Caco-2 (cell line): ENCODE measurements at regions not wholly inside any gene's neighbourhood (a gene's known extent, or its start where the extent isn't known, plus 50 kb on each side); places are given as distances from the start of the nearest gene placed in this dataset.
"Not testable (repeated sequence)": the region's sequence is repeated elsewhere in the genome, so short reads cannot be mapped to it uniquely, and the experiment has no call there.

Source experiments
- BruUV-seq: library from RNA; stranded (reverse); fragments of 400-500 nt; replicated peaks from 2 replicates; lab custom pipeline; 2021; lab: Mats Ljungman, UMichigan
- CTCF ChIA-PET: fragments of 300-600 bp; sonication (Branson Sonifier 250); formaldehyde crosslinking; loops from one replicate; lab custom pipeline; 2022; ENCODE audit warnings: antibody characterized with exemption; lab: Charles Lee
- POLR2A ChIA-PET: fragments of 300-600 bp; sonication (Branson Sonifier 250); formaldehyde crosslinking; loops from one replicate; lab custom pipeline; 2022; ENCODE audit warnings: antibody characterized with exemption; lab: Charles Lee
- DNase-seq, 2 experiments: peaks; one replicate each; pipeline versions ENCODE4 v3.0.0 to v3.0.0-alpha.2; 2020 to 2022
- H3K27me3 ChIP-seq: replicated peaks from 2 replicates; pipeline ENCODE4 v1.6.0; 2011; ENCODE audit warnings: low read length; ENCODE audit not compliant: control insufficient read depth, insufficient read depth
- H3K36me3 ChIP-seq: 2 replicates; pipeline ENCODE4 v1.5.1; 2011; ENCODE audit warnings: low read length; ENCODE audit not compliant: control insufficient read depth, insufficient read depth
- H3K4me1 ChIP-seq: fragments of 250-450 bp; sonication (Bioruptor Pico); 2 replicates; pipeline ENCODE4 v1.5.1; 2020; ENCODE audit warnings: mild to moderate bottlenecking
- H3K4me3 ChIP-seq: 2 replicates; pipeline ENCODE4 v1.5.1; 2011; ENCODE audit warnings: low read depth, mild to moderate bottlenecking, control low read depth, low read length
- H3K9me3 ChIP-seq: fragments of 250-450 bp; sonication (Bioruptor Pico); 2 replicates; pipeline ENCODE4 v1.5.1; 2020; ENCODE audit warnings: mild to moderate bottlenecking, moderate library complexity
- H3K27ac Mint-ChIP-seq: one replicate; pipeline ENCODE4 v1.8.0; 2022; ENCODE audit warnings: mixed read lengths; ENCODE audit not compliant: unreplicated experiment
- H3K27me3 Mint-ChIP-seq: one replicate; pipeline ENCODE4 v1.8.0; 2022; ENCODE audit warnings: mixed read lengths; ENCODE audit not compliant: insufficient read depth, unreplicated experiment
- H3K36me3 Mint-ChIP-seq: one replicate; pipeline ENCODE4 v1.8.0; 2022; ENCODE audit warnings: mild to moderate bottlenecking, mixed read lengths; ENCODE audit not compliant: insufficient read depth, unreplicated experiment
- H3K4me1 Mint-ChIP-seq: one replicate; pipeline ENCODE4 v1.8.0; 2022; ENCODE audit warnings: low read depth, mixed read lengths; ENCODE audit not compliant: unreplicated experiment
- H3K4me3 Mint-ChIP-seq: one replicate; pipeline ENCODE4 v1.8.0; 2022; ENCODE audit warnings: mild to moderate bottlenecking, moderate library complexity, mixed read lengths; ENCODE audit not compliant: unreplicated experiment
- H3K9me3 Mint-ChIP-seq: one replicate; pipeline ENCODE4 v1.8.0; 2022; ENCODE audit warnings: mixed read lengths; ENCODE audit not compliant: unreplicated experiment
- CTCF ChIP-seq, 2 experiments: fragments of 200-600 bp in 1 of 2; IDR thresholded peaks; 1 replicate in 1 of 2; 2 replicates in 1 of 2; pipeline versions ENCODE4 v1.5.1 to v1.8.0; 2011 to 2022; ENCODE audit warnings: antibody characterized with exemption in 1 of 2, control low read depth in 1 of 2, inconsistent platforms in 1 of 2, low read depth in 1 of 2, low read length in 1 of 2, mild to moderate bottlenecking in 1 of 2, moderate library complexity in 1 of 2; ENCODE audit not compliant: insufficient read depth in 1 of 2, severe bottlenecking in 1 of 2, unreplicated experiment in 1 of 2
- intact Hi-C: fragments of 100-400 bp; cut with micrococcal nuclease; formaldehyde crosslinking; loops from one replicate; pipeline ENCODE4 v1.10.0; 2022; ENCODE audit not compliant: unreplicated experiment

GRCh38 chr6:56789342-56789741 lies 146.7 kb upstream of the DST start:
- Histone ChIP-seq H3K4me1 (no peaks in the 10 kb centered on the region; the same call in none of the 2 replicates), H3K9me3 (no peaks in the 10 kb centered on the region), H3K4me3 (no peak overlapping the region), H3K36me3 (no peaks in the 10 kb centered on the region), H3K27me3 (no peaks in the 10 kb centered on the region)
- no peak overlapping the region for H3K4me3 Mint-ChIP-seq
- H3K27ac Mint-ChIP-seq = no peak overlapping the region
- no peak for DNase-seq
- H3K9me3 Mint-ChIP-seq = peaks cover 10% of the 10 kb centered on the region
- peaks cover 13% of the 10 kb centered on the region for H3K36me3 Mint-ChIP-seq
- no peaks in the 10 kb centered on the region for H3K27me3 Mint-ChIP-seq
- no TSS peak for BruUV-seq
- TF ChIP-seq CTCF (IDR thresholded peaks at IDR 0.05; ENCODE audit: insufficient read depth in 1 of 2, low read depth in 1 of 2, low read length in 1 of 2, severe bottlenecking in 1 of 2, unreplicated experiment in 1 of 2) = no peak
- POLR2A ChIA-PET = no interaction called here
- CTCF ChIA-PET = no interaction called here
- intact Hi-C loops = no loop called here
- peaks cover 7% of the 10 kb centered on the region for H3K4me1 Mint-ChIP-seq

- no peak overlapping the region for H3K27ac Mint-ChIP-seq
These were observed 144.5 kb upstream of the DST start for GRCh38 chr6:56787209-56787608.

GRCh38 chr6:56786256-56786655 lies 143.6 kb upstream of the DST start:
- ChIA-PET POLR2A (no interaction called here), CTCF (no interaction called here)
- H3K36me3 Mint-ChIP-seq = peaks cover 13% of the 10 kb centered on the region
- no peaks in the 10 kb centered on the region for H3K27me3 ChIP-seq
- DNase-seq = no peak
- H3K4me3 ChIP-seq = no peak overlapping the region
- H3K9me3 ChIP-seq = no peaks in the 10 kb centered on the region
- peaks cover 10% of the 10 kb centered on the region for H3K9me3 Mint-ChIP-seq
- no peak overlapping the region for H3K27ac Mint-ChIP-seq
- no peaks in the 10 kb centered on the region for H3K27me3 Mint-ChIP-seq
- BruUV-seq = no TSS peak
- no peaks in the 10 kb centered on the region for H3K36me3 ChIP-seq
- intact Hi-C loops = no loop called here
- H3K4me3 Mint-ChIP-seq = no peak overlapping the region
- no peak for TF ChIP-seq CTCF (IDR thresholded peaks at IDR 0.05; ENCODE audit: insufficient read depth in 1 of 2, low read depth in 1 of 2, low read length in 1 of 2, severe bottlenecking in 1 of 2, unreplicated experiment in 1 of 2)
- H3K4me1 Mint-ChIP-seq = peaks cover 7% of the 10 kb centered on the region
- H3K4me1 ChIP-seq = no peaks in the 10 kb centered on the region; the same call in none of the 2 replicates

More at GRCh38 chr6:56787209-56787608, 144.5 kb upstream of the DST start:
- TF ChIP-seq CTCF (IDR thresholded peaks at IDR 0.05; ENCODE audit: insufficient read depth in 1 of 2, low read depth in 1 of 2, low read length in 1 of 2, severe bottlenecking in 1 of 2, unreplicated experiment in 1 of 2) = no peak
- ChIA-PET POLR2A (no interaction called here), CTCF (no interaction called here)
- no peaks in the 10 kb centered on the region; the same call in none of the 2 replicates for H3K4me1 ChIP-seq
- no peak for DNase-seq
- no peaks in the 10 kb centered on the region for H3K27me3 ChIP-seq
- intact Hi-C loops = no loop called here
- no peaks in the 10 kb centered on the region for H3K9me3 ChIP-seq
- H3K36me3 ChIP-seq = no peaks in the 10 kb centered on the region
- Mint-ChIP-seq H3K36me3 (peaks cover 13% of the 10 kb centered on the region), H3K4me3 (no peak overlapping the region), H3K27me3 (no peaks in the 10 kb centered on the region), H3K4me1 (peaks cover 7% of the 10 kb centered on the region), H3K9me3 (peaks cover 10% of the 10 kb centered on the region)
- no TSS peak for BruUV-seq
- H3K4me3 ChIP-seq = no peak overlapping the region

- H3K27me3 Mint-ChIP-seq, H3K4me3 ChIP-seq, CTCF ChIA-PET, H3K27ac Mint-ChIP-seq, H3K4me1 ChIP-seq, H3K27me3 ChIP-seq, H3K9me3 Mint-ChIP-seq, DNase-seq, H3K9me3 ChIP-seq, H3K4me3 Mint-ChIP-seq, H3K4me1 Mint-ChIP-seq, POLR2A ChIA-PET, intact Hi-C loops, H3K36me3 ChIP-seq, BruUV-seq: not testable (repeated sequence)
- peaks cover 13% of the 10 kb centered on the region for H3K36me3 Mint-ChIP-seq
These were observed 142.8 kb upstream of the DST start for GRCh38 chr6:56785536-56785935.

- intact Hi-C loops, BruUV-seq, DNase-seq, H3K36me3 ChIP-seq, H3K4me3 ChIP-seq, H3K9me3 ChIP-seq, H3K4me3 Mint-ChIP-seq, H3K9me3 Mint-ChIP-seq, POLR2A ChIA-PET, H3K36me3 Mint-ChIP-seq, H3K27ac Mint-ChIP-seq, CTCF ChIA-PET, H3K4me1 ChIP-seq, H3K27me3 Mint-ChIP-seq, H3K4me1 Mint-ChIP-seq, H3K27me3 ChIP-seq: not testable (repeated sequence)
These were observed 137.4 kb upstream of the DST start for GRCh38 chr6:56780109-56780508.
